ENCODE measurements at regions not wholly inside any gene's neighbourhood (a gene's known extent, or its start where the extent isn't known, plus 50 kb on each side); places are given as distances from the start of the nearest gene placed in this dataset.

DNA sequence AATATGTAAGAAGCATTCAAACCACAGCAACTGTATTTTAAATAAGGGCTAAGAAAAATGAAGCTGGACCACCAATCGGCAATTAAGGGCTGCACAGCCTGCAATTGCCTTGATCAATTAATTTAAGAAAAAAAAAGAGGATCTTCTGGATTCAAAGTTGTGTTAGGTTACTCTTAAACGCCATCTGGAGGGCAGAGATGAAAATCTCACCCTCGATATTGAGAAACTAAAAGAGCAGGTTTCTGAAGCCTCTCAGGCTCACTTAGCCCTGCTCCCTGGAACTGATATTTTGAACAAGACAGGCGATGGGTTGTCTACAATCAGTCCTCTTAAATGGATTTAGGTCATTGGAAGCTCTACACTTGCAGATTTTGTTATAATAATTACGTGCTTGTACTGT, 579.4 kb downstream of the GRXCR1 start:
- TF ChIP-seq, protein P1, sequence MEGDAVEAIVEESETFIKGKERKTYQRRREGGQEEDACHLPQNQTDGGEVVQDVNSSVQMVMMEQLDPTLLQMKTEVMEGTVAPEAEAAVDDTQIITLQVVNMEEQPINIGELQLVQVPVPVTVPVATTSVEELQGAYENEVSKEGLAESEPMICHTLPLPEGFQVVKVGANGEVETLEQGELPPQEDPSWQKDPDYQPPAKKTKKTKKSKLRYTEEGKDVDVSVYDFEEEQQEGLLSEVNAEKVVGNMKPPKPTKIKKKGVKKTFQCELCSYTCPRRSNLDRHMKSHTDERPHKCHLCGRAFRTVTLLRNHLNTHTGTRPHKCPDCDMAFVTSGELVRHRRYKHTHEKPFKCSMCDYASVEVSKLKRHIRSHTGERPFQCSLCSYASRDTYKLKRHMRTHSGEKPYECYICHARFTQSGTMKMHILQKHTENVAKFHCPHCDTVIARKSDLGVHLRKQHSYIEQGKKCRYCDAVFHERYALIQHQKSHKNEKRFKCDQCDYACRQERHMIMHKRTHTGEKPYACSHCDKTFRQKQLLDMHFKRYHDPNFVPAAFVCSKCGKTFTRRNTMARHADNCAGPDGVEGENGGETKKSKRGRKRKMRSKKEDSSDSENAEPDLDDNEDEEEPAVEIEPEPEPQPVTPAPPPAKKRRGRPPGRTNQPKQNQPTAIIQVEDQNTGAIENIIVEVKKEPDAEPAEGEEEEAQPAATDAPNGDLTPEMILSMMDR (IDR thresholded peaks at IDR 0.05; ENCODE audit: low read length): peak; percentile 32
- TF ChIP-seq EZH2 (optimal IDR thresholded peaks at IDR 0.05; ENCODE audit: low read depth, low read length): no peak
- no peak for TF ChIP-seq EZH2phosphoT487 (IDR thresholded peaks at IDR 0.05; ENCODE audit: low read length)

All from MM.1S (cell line).